Esophagus squamous epithelium (tissue), 5 donors: ENCODE measurements at regions not wholly inside any gene's neighbourhood (a gene's known extent, or its start where the extent isn't known, plus 50 kb on each side); places are given as distances from the start of the nearest gene placed in this dataset.

Source experiments
- DNase-seq: peaks from one replicate; lab custom pipeline; 2025; lab: John Stamatoyannopoulos, UW
- H3K27ac ChIP-seq, 4 donors: fragments of 200-600 bp; sonication (generic); one replicate each; pipeline ENCODE4 v1.5.1; 2016 to 2019; ENCODE audit warnings: mild to moderate bottlenecking in 1 of 4
- H3K27me3 ChIP-seq, 4 donors: fragments of 200-600 bp; sonication (generic); 1 replicate in 3 of 4; 2 replicates in 1 of 4; pipeline versions ENCODE4 v1.5.1 to v1.6.0; 2017 to 2021; ENCODE audit warnings: antibody characterized with exemption in 1 of 4
- H3K36me3 ChIP-seq, 3 donors: fragments of 200-600 bp; sonication (generic); one replicate each; pipeline ENCODE4 v1.5.1; 2016 to 2019
- H3K4me1 ChIP-seq, 3 donors: fragments of 200-600 bp; sonication (generic); one replicate each; pipeline ENCODE4 v1.5.1; 2017 to 2019
- H3K4me3 ChIP-seq, 4 donors: fragments of 200-600 bp; sonication (generic); 1 replicate in 3 of 4; 2 replicates in 1 of 4; pipeline ENCODE4 v1.5.1; 2016 to 2019; ENCODE audit warnings: mild to moderate bottlenecking in 2 of 4, moderate library complexity in 1 of 4
- H3K9me3 ChIP-seq, 3 donors: fragments of 200-600 bp; sonication (generic); one replicate each; pipeline ENCODE4 v1.5.1; 2016 to 2019
- CTCF ChIP-seq, 6 experiments: fragments of 450-650 bp in 4 of 6; fragments of 200-600 bp in 2 of 6; sonication (generic) in 2 of 6; IDR thresholded peaks; one replicate each; pipeline ENCODE4 v1.5.1; 2016 to 2019; ENCODE audit warnings: antibody characterized with exemption in 6 of 6, mild to moderate bottlenecking in 4 of 6, moderate library complexity in 4 of 6
- POLR2A ChIP-seq, 4 donors: fragments of 450-650 bp; IDR thresholded peaks; one replicate each; pipeline ENCODE4 v1.6.1; 2017; ENCODE audit warnings: antibody characterized with exemption in 4 of 4, mild to moderate bottlenecking in 4 of 4, moderate library complexity in 3 of 4
- WGBS, 2 donors: methylation state at CpG; one replicate each; pipeline ENCODE4 v1.1.5; 2018; 5-methylcytosine and 5-hydroxymethylcytosine counted together
- intact Hi-C: fragments of 100-400 bp; cut with DNase I; formaldehyde crosslinking; loops from one replicate; pipeline ENCODE4 v1.15.0; 2022
- donor health status: DM: yes; HTN: yes; CAD: no.

GRCh38 chr1:13908128-13908527, 208.1 kb downstream of the PRDM2 start:
- Histone ChIP-seq H3K36me3 (no peaks in the 10 kb centered on the region), H3K27me3 (peaks cover 0 to 5% (median 0%) of the 10 kb centered on the region in 4 donors), H3K9me3 (peaks cover 0 to 4% (median 0%) of the 10 kb centered on the region in 3 donors), H3K4me3 (no peak overlapping the region), H3K4me1 (no peaks in the 10 kb centered on the region), H3K27ac (no peak overlapping the region)
- TF ChIP-seq POLR2A (IDR thresholded peaks at IDR 0.05) = no peak
- no peak for TF ChIP-seq CTCF (IDR thresholded peaks at IDR 0.05)
- DNase-seq = no peak
- intact Hi-C loops = no loop called here
- 68 to 73% methylated on average over 3 of the region's 3 CpGs for WGBS, 2 donors

DNA sequence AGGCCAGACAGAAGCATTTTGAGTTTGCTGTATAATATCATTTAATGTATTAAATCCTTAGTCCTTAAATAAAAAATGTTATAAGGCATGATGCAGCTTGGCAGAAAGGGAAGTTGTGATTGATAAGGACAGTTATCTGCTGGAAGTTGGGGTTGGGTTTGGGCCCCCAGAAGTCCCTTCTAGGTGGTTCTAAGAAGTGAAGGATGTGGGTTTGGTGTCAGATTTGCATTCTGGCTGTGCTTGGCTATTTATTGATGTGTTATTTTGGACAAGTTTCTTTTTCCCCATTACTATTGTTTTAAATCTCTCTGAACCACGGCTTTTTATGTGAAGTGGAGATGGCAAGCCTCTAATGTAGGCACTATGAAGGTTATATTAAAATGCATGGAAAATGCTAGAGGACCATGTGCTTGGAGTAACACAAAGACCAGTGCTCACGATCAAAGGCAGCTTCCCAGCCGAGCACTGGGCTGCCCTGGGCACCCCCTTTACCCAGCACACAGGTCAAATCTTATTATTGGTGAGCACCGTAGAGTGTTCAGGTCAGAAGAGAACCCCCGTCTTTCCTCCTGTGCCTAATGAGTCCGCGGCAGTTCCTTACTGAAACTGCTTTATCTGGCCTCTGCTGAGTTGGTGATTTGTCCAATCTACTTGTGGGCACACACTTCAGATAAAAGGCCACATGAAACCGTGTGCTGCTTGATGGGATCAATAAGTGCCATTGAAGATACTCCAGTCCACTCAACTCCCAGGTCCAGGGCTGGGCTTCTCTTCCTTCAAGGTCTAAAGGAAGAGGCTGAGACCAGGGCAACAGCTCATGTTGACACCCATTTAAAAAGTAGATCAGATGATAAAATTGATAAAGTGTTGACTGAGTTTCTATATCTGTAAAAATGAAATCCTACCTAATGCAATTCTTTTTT, 212.0 kb downstream of the PRDM2 start:
- no peak overlapping the region for H3K4me3 ChIP-seq
- no peak for DNase-seq
- H3K36me3 ChIP-seq = no peaks in the 10 kb centered on the region
- no peaks in the 10 kb centered on the region for H3K9me3 ChIP-seq
- H3K27me3 ChIP-seq = no peaks in the 10 kb centered on the region
- WGBS, 2 donors = 69 to 86% methylated on average over 7 to 8 of the region's 8 CpGs
- H3K27ac ChIP-seq = no peak overlapping the region
- H3K4me1 ChIP-seq = no peaks in the 10 kb centered on the region
- intact Hi-C loops = no loop called here
- no peak for TF ChIP-seq CTCF (IDR thresholded peaks at IDR 0.05)
- no peak for TF ChIP-seq POLR2A (IDR thresholded peaks at IDR 0.05)

DNA sequence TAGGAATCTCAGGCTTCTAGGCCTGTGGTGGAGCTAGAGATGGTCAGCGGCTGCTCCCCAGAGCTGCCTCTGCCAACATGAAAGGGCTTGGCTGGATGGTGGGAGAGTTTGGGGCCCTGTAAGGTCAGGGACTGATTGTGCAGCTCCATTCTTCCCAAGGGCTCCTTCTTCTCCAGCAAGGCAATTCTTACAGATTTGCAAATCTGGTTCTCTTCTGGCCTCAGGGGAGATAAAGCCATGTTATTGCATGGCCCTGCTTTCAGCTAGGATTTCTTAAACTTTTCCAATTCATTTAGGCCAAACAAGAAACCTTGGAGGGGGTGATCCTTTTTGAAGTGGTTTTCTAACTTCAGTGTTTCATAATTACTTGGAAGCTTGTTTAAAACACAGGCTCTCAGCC, 213.4 kb downstream of the PRDM2 start:
- WGBS, 2 donors = 88% methylated on average over 1 of the region's 1 CpG; no CpG with 5 or more reads in 1 of the 2 donors
- Histone ChIP-seq H3K36me3 (no peaks in the 10 kb centered on the region), H3K27ac (no peak overlapping the region), H3K27me3 (no peaks in the 10 kb centered on the region), H3K4me1 (no peaks in the 10 kb centered on the region), H3K9me3 (no peaks in the 10 kb centered on the region), H3K4me3 (no peak overlapping the region)
- DNase-seq = no peak
- no peak for TF ChIP-seq POLR2A (IDR thresholded peaks at IDR 0.05)
- no peak for TF ChIP-seq CTCF (IDR thresholded peaks at IDR 0.05)
- intact Hi-C loops = no loop called here

DNA sequence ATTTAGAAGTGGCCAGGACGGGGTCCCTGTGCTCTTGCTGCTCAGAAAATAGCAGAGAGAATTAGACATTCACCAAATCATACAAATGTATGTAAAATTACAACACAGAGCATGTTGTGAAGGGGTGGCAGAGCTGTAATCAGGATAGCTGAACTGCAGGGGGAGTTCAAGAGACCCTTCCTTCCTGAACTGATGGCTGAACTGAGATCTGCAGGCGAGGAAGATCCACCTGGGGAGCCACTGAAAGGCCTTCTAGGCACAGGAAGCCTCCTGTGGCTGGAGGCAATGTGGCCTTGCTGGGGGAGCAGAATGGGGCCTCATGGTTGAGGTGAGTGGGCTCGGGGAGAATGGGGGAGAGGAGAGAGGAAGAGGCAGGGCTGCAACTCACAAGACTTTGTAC, 216.5 kb downstream of the PRDM2 start:
- TF ChIP-seq CTCF (IDR thresholded peaks at IDR 0.05) (no peak), POLR2A (IDR thresholded peaks at IDR 0.05) (no peak)
- Histone ChIP-seq H3K27ac (no peak overlapping the region), H3K9me3 (no peaks in the 10 kb centered on the region), H3K36me3 (no peaks in the 10 kb centered on the region), H3K4me3 (no peak overlapping the region), H3K27me3 (no peaks in the 10 kb centered on the region), H3K4me1 (no peaks in the 10 kb centered on the region)
- WGBS, 2 donors = 58 to 68% methylated on average over 2 to 3 of the region's 3 CpGs
- DNase-seq = no peak
- intact Hi-C loops = no loop called here

GRCh38 chr1:13917607-13918006, 217.6 kb downstream of the PRDM2 start:
- no peak for DNase-seq
- Histone ChIP-seq H3K4me1 (no peaks in the 10 kb centered on the region), H3K36me3 (no peaks in the 10 kb centered on the region), H3K27me3 (no peaks in the 10 kb centered on the region), H3K27ac (no peak overlapping the region), H3K4me3 (no peak overlapping the region), H3K9me3 (no peaks in the 10 kb centered on the region)
- 71 to 77% methylated on average over 2 of the region's 2 CpGs for WGBS, 2 donors
- intact Hi-C loops = no loop called here
- TF ChIP-seq CTCF (IDR thresholded peaks at IDR 0.05) = no peak
- no peak for TF ChIP-seq POLR2A (IDR thresholded peaks at IDR 0.05)
